ENCODE measurements at regions not wholly inside any gene's neighbourhood (a gene's known extent, or its start where the extent isn't known, plus 50 kb on each side); places are given as distances from the start of the nearest gene placed in this dataset.

DNA sequence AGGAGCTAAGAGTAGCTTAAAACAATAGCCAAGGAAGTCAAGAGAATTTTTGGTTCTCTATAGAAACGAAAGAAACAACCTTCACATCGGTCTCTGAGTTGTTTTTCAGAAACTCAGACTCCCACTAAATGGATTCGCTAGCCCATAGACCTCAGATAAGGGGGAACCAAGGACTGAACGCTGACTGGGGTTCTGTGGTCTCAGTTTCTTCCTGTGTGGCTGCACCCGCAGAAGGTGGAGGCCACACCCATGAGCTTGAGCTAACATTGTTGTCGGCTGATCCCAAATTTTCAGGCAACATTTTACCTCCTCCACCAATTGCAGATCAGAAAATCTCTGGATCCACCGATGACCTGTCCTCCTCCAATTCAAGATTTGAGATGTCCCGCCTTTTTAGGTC is 456.1 kb downstream of the AJAP1 start:
- in situ Hi-C loops (cut with MboI; ENCODE audit: low sequenced_read_pairs) = no loop called here

DNA sequence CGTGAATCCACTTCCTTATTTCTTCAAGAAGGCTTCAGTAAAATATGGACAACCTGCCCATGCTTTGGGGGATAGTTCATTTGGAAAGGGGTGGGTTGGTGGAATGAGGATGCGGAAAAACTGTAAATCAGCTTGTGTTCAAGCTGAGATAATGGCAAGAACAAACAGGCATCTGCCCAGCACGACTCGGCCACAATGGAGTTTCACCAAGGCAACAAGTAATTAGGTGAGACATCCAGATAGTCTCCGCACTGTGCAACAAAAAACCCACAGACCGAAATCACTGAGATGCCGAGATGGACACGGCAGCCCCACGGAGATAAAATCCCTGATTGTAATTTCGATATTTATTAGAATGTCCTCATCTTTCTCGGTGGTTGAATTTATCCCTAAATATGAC is 455.2 kb downstream of the AJAP1 start:
- in situ Hi-C loops (cut with MboI; ENCODE audit: low sequenced_read_pairs) = no loop called here

DNA sequence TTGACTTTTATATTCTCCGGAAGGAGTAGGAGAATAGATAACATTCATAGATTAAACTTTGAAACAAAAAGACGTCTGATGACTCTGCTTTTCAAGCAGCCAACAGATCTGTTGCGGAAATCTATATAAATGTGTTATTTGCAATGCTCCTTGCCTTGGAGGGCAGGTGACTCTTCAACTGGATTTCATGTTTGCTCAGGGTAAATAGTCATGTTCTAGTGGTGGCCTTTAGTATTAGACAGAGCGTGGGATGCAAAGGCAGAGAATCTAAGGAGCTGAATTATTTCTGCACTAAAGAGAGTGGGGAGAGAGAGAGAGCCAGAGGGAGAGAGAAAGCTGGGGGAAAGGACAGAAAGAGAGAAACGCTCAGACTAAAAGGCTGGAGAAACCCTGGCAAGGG is 454.3 kb downstream of the AJAP1 start:
- in situ Hi-C loops (cut with MboI; ENCODE audit: low sequenced_read_pairs) = no loop called here

DNA sequence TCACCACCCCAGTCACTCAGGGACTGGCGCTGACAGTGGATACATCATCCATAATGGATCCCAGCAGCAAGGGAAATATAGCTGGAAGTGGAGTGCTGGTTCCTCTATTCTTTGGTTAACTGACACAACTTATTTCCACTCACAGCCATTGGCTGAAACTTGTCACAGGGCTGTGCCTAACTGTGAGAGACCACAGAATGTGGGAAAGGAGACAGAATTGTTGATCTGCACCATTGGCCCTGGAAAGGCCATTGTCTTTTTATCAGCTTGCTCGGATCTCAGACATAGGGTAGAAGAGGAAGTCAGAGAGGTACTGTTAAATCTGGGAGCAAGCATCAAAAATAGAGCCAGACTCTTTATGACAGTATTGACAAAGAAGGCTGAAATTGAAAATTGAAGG is 451.3 kb downstream of the AJAP1 start:
- in situ Hi-C loops (cut with MboI; ENCODE audit: low sequenced_read_pairs) = no loop called here

DNA sequence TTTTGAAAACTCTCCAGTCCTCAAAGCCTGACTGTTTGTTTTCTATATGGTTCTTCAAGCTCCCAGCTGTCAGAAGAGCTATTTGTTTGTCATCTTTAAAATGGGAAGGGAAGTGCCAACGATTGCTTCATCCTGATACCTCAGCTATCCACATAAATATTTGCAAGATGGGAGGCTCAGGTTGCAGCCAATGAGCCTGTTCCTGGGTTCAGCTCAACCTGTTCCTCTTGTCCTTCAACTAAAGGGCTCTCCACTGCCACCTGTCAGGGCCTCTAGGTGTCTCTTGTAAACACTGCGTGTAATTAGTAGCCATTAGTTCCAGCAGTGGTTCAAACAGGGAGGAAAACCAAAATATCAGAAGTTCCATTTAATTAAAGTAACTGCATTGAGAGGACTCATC is 445.1 kb downstream of the AJAP1 start:
- in situ Hi-C loops (cut with MboI; ENCODE audit: low sequenced_read_pairs) = no loop called here

DNA sequence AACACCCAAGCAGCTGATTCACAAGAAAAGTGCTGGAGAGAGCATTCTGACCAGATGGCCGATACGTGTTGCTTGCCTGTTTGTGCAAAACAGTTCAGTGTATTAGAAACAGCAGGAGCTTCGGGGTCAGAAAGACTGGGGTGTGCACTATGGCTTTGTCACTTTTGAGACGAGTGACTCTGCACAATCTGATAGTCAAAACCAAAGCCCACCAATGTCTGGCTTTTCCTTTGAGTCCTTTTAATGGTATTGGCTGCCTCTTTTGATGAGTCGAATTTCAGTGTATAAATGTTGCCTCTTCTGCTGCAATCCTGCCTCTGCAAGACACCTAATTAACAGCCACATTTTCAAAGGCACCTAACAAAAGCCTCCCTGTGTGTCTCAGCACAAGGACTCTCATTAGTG is 444.6 kb downstream of the AJAP1 start:
- in situ Hi-C loops (cut with MboI; ENCODE audit: low sequenced_read_pairs) = no loop called here

DNA sequence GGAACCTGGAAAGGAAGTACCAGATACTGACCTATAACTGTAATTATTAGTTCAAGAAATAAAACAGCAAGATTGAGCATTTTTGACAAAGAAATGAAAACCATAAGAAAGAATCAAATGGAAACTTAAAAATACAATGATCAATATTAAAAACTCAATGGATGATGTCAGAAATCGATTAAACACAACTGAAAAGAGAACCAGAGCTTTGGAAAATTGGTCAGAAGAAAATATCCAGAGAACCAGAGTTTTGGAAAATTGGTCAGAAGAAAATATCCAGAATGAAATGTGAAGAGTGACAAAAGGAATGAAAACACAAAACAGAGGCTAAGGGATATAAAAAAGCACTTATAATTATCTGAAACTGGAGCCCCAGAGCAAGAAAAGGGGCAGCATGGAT is 438.6 kb downstream of the AJAP1 start:
- in situ Hi-C loops (cut with MboI; ENCODE audit: low sequenced_read_pairs) = no loop called here

DNA sequence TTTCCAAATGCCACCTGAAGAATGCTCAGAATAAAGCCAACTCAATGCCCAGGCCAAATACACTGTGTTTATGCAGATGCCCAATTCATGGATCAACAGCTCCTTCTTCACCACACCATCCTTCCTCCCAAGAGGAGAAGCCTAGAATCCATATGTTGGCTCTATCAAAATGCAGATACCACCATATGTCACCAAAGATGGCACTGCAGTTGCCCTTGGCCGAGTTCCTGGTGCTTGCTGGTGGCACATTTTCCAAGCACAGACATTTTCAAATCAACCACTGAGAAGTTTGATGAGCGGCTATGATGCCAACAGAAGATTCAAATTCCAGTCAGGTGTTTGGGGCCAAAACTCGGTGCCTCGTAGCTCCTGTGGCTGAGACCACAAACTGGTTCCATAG is 430.3 kb downstream of the AJAP1 start:
- in situ Hi-C loops (cut with MboI; ENCODE audit: low sequenced_read_pairs) = no loop called here

DNA sequence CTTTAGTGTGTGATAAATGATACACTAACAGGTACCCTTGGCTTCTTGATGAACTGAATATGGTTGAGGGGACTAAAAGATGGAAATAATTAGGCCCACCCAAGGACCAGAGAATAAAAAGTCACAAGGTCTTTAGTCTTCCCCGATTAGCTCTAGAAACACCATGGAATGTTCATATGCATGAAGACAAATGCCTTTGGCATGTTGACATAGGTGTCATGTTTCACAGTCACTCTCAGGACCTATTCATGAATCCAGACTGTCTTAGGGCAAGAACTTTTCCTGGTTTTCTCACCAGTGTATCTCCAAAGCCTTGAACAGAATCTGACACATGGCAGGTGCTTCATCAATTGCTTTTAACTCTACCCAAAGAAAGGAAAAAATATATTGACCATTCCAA is 412.8 kb downstream of the AJAP1 start:
- in situ Hi-C loops (cut with MboI; ENCODE audit: low sequenced_read_pairs) = no loop called here

DNA sequence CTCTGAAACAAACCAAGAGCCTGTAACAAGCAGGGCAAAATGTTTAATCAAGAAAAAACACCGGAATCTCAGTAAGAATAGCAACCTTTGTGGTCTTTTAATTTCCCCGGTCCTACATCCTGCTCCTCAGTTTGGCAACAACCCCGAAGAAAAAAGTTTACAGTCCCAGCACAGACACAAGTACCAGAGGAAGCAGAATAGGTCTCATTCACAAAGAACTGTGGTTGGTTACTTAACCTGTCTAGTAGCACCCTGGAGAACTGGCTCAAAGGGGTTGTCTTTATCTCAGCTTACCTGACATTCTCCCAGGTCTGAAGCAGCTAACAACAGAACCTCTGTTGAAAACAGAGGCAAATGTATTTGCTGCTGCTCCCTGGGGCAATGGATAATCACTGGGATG is 399.3 kb downstream of the AJAP1 start:
- in situ Hi-C loops (cut with MboI; ENCODE audit: low sequenced_read_pairs) = no loop called here

DNA sequence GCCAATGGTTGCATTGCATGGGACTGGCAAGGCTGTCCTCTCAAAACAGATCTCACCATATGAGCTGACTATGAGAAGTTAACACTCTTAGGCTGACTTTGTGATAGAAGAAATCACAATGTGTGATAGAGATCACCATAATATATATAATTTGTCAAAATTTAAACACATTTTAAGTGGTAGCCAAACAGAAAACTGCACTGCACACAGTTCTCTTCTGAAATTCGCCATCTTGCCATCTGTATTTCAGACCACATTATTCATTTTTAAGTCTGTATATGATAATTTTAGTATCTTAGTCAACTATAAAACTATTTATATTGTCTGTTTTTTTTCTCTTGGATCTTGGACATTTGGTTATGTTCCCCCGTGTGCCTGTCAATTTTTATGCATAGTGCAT is 374.7 kb downstream of the AJAP1 start:
- in situ Hi-C loops (cut with MboI; ENCODE audit: low sequenced_read_pairs) = no loop called here

DNA sequence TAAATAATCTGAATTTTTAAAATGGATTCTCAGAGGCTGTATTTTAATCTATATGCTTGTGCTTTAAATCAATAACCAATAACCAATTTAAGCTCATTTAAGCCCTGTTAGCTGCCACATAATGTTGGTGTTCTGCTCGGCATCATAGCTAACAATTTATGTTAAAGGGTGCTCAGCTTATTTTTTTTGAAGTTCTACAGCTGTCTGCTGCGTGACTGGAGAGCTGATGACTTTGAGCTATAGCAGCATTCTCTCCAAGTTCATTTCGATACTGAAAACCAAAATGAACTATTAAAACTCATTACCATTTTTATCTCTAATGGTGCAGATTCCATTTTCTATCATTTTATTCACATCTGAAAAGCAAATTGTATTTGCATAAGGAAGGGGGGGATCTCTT is 357.8 kb downstream of the AJAP1 start:
- in situ Hi-C loops (cut with MboI; ENCODE audit: low sequenced_read_pairs) = no loop called here

DNA sequence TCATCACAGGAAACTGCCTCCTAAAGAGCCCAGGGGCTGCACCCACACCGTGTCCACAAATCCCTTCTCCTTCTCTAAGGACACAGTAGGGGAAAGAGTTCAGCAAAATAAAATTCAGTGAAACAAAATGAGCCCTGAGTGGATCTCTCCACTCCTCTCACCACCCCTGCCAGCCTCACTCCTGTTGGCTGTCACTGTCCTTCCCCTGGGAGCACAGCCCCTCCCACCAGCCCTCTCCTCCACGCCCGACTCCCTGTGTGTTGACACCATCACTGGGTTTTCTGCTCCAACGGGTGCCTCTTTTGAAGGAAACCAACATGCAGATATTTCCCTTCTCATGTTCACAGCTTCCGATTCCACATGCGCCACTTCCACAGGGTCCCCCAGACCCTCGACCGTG is 356.2 kb downstream of the AJAP1 start:
- in situ Hi-C loops (cut with MboI; ENCODE audit: low sequenced_read_pairs) = no loop called here

DNA sequence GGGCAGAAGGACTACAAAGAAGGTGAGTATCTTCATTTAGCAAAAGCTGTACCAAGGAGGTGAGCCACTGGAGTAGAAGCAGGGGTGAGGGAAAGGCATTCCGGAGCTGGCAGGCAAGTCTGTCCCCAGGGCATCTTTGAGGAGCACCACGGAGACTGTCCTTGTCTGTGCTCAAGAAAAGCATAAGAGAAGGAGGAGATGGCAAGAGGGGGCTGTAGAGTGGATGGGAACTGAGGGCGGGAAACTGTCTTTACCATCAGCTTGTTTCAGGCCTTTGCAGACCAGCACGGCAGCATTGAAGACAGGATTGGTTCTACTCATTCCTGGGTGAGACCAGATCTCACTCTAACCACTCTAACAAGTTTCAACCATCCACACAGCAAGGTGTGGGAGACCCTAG is 355.8 kb downstream of the AJAP1 start:
- in situ Hi-C loops (cut with MboI; ENCODE audit: low sequenced_read_pairs) = no loop called here

DNA sequence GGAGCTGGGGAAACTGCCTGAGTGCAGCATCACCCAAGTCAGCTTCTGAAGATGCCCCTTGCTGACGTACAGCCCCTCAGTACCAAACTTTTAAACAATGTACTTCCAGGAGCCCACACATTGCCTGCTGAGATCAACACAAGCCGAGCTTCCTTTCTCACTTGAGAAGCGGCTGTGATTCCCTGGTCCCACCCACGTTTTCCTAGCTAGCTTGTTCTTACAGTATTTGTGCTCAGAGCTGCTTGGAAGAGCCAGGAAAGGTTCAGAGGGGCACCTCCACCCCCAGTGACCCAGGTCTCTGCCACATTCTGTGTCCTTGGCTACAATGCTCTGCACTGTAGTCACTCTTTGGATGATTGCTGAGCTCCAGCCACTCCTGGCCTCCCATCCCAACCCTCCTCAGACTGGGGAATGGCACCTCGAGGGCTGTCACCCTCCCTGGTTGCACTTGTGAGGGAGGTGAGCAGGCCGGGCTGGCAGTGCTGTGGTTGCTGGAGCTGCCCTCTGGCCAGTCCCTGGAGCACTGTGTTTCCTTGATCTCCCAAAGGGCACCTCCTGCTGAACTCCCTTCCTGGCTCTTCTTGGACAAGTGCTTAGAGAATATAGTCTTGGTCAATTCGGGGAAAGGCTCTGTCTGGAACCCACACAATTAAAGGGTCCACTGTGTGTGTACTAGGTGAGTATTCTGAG is 355.1 kb downstream of the AJAP1 start:
- in situ Hi-C loops (cut with MboI; ENCODE audit: low sequenced_read_pairs) = no loop called here

DNA sequence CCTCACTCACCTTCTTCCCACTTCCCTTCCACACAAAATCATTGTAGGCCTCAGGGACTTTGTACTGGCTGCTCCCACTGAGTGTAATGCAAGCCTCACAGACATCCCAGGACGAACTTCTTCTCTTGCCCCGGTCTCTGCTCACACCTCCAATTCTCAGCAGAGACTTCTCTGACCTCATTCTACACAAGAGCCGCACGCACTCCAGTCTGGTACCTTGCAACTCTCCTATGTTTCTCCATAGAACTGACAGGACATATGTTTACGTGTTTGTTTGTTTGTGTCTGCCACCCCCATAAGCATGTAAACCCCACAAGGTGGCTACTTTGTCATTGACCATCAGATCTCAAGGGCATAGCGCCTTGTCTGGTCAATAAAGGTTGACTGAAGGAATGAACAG is 350.8 kb downstream of the AJAP1 start:
- in situ Hi-C loops (cut with MboI; ENCODE audit: low sequenced_read_pairs) = no loop called here

DNA sequence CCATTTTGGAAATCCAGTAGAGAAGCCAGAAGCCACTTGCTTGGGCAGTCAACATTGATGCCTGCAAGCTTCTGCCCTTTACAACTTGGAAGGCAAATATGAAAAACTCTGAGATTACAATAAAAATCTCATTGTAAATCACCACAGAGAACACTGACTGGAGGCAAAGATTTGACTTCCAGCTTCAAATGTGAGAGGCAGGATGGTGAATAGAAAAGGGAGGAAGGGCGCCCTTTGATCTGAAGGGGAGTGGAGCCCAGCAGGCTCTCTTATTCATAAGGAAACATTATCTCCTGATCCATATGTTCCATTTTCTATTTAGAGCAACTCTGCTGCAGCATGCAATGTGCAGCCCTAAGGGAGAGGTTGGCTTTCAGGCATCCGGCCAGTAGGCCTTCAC is 348.3 kb downstream of the AJAP1 start:
- in situ Hi-C loops (cut with MboI; ENCODE audit: low sequenced_read_pairs) = no loop called here

DNA sequence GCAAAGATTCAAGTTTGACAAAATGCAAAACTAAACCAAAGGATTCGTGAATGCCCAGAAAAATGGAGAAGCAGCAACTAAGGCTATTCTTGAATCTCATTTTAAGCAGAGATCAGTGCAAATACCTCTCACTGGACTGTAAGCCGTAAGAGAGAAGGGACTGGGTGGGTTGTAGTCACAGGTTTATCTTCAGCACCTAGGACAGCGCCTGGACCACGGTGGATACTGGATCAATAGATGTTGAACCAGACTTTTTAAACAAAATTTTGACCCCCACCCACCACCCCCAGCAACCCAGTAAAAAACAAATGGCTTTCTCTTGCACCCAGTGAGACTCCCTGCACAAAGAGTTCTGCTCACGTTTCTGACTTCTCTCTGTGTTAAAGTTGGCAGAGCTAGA is 347.1 kb downstream of the AJAP1 start:
- in situ Hi-C loops (cut with MboI; ENCODE audit: low sequenced_read_pairs) = no loop called here

DNA sequence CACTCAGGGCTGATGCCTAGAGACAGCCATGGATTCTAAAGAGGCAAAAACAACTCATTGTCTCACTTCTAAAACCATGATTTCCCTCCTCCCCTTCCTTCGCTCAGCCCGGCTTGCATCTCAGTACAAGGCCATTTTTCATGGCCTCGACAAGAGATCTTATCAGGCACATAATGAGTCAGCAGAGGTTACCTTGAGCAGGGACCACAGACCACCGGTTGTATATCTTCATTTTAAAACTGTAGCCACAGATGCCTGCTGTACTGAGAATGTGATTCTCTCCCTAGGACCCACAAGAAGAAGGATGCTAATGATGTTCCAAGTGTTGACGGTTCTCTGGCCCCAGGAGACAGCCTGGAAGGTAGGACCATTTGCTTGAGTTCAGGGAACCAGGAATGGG is 331.9 kb downstream of the AJAP1 start:
- in situ Hi-C loops (cut with MboI; ENCODE audit: low sequenced_read_pairs) = no loop called here

DNA sequence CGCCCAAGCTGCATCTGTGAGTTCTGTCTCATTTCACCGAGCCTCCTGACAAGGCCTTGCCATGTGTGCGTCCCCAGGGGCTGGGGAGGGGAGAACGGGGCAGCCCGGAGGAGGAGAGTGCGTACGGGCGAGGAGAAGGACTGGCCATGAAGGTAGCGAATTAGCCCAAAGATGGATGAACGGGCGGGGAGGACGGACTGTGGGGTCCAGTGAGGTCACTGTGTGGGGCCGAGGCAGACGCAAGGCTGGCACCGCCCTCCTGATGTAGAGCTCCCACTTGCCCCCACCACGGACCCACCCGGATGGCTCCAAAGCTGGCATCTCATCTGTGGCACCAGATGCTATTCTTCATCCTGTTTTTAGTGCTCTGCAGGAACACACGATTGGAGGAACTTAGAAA is 330.4 kb downstream of the AJAP1 start:
- in situ Hi-C loops (cut with MboI; ENCODE audit: low sequenced_read_pairs) = no loop called here

DNA sequence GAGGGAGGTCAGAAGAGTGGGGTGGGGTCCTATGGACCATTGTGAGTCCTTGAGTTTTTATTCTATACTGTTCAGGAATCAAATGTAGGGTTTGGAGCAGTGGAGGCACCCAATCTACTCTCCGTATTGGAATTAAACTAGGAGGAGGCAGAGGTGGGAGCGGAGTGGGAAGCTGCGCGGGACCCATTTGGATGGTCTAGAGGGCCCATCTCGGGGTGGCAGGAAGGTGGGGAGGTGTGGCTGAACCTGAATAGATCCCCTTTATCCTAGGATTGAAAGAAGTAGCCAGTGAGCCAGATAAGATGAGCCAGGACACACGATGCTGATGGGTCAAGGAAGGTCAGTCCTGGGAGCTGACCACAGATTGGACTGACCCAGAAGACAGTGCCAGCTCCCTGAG is 325.8 kb downstream of the AJAP1 start:
- in situ Hi-C loops (cut with MboI; ENCODE audit: low sequenced_read_pairs) = no loop called here

DNA sequence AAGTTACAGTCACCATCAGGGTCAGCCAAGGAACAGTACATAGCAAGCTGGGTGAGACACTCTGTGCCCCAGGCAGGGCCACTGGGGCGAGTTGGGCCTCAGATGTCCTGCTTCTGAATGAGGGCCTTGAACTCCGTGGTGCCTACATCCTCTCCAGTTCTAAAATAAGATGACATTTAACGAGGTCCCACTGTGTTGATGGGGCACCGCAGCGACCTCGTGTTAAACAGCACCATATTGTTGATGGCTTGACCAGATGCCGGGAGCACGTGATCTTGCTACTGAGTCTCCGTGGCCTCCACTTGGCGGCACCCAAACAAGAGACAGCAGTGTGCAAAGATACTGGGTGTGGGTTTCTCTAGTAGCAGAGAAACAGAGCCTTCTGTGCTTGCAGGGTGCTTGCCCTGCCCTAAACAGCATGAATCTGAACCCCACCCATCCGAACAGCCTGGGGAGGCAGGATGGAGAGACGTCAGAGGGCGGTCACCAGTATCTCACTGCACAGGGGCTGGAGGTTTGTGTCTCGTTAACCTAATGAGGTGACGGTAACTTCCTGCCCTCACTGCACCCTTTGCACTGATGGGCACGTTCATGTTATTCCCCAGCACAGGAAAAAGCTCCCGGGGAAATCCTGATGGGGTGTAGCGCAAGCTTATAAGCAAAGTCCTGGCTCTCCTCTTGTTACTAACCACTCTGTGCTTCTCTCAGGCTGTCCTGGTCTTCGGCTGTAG is 324.4 kb downstream of the AJAP1 start:
- in situ Hi-C loops (cut with MboI; ENCODE audit: low sequenced_read_pairs) = no loop called here

DNA sequence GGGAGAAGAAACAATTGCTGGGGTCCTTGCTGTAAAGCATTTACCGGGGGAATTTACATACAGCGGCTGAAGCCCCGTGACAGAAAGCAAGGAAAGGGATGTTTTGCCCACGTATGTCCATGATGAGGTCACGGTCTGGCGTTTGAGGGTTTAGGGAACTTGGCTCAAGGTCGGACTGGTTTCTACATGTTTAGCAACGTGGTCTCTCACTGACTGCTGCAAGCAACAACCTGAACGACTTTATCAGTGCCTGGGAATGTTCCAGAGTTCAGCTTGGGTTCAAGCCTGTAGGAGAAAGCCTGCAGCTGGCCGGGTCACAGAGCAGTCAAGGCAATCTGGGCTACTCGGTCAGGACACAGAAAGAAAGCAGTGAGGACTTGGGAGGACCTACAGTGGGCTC is 323.3 kb downstream of the AJAP1 start:
- in situ Hi-C loops (cut with MboI; ENCODE audit: low sequenced_read_pairs) = no loop called here
